Activated naive CD8-positive, alpha-beta T cell treated with anti-CD3 and anti-CD28 coated beads, Interleukin-2, amount 50 U/mL, for 24 hours (primary cell): ENCODE measurements at regions not wholly inside any gene's neighbourhood (a gene's known extent, or its start where the extent isn't known, plus 50 kb on each side); places are given as distances from the start of the nearest gene placed in this dataset.

Experiments used
- ATAC-seq: fragments of 150-1000 bp; cut with Tn5 transposase; one replicate; pipeline ENCODE4 v1.10.0; 2021
- DNase-seq: peaks from one replicate; pipeline ENCODE4 v3.0.0; 2021
- H3K27ac Mint-ChIP-seq: one replicate; pipeline ENCODE4 v1.8.0; 2021; ENCODE audit warnings: mild to moderate bottlenecking, mixed read lengths
- H3K27me3 Mint-ChIP-seq: one replicate; pipeline ENCODE4 v1.8.0; 2021; ENCODE audit warnings: mixed read lengths
- H3K36me3 Mint-ChIP-seq: one replicate; pipeline ENCODE4 v1.8.0; 2021; ENCODE audit warnings: low read depth, mixed read lengths
- H3K4me1 Mint-ChIP-seq: one replicate; pipeline ENCODE4 v1.8.0; 2021; ENCODE audit warnings: mixed read lengths
- H3K4me3 Mint-ChIP-seq: one replicate; pipeline ENCODE4 v1.8.0; 2021; ENCODE audit warnings: mild to moderate bottlenecking, moderate library complexity, mixed read lengths
- H3K9me3 Mint-ChIP-seq: one replicate; pipeline ENCODE4 v1.8.0; 2021; ENCODE audit warnings: mixed read lengths

- no peak overlapping the region for H3K27ac Mint-ChIP-seq
- no peaks in the 10 kb centered on the region for H3K4me1 Mint-ChIP-seq
These were observed 564.2 kb downstream of the TFAP2B start for GRCh38 chr6:51382847-51383246.

GRCh38 chr6:51384736-51385135 is 566.1 kb downstream of the TFAP2B start:
- Mint-ChIP-seq H3K27me3 (no peaks in the 10 kb centered on the region), H3K27ac (no peak overlapping the region), H3K36me3 (no peaks in the 10 kb centered on the region), H3K4me1 (no peaks in the 10 kb centered on the region), H3K9me3 (peaks cover 17% of the 10 kb centered on the region), H3K4me3 (no peak overlapping the region)
- no peak for ATAC-seq
- no peak for DNase-seq

More at GRCh38 chr6:51382847-51383246, 564.2 kb downstream of the TFAP2B start:
- DNase-seq, result no peak
- H3K36me3 Mint-ChIP-seq, result no peaks in the 10 kb centered on the region
- no peak for ATAC-seq
- H3K9me3 Mint-ChIP-seq, result peaks cover 21% of the 10 kb centered on the region
- no peaks in the 10 kb centered on the region for H3K27me3 Mint-ChIP-seq
- no peak overlapping the region for H3K4me3 Mint-ChIP-seq

DNA sequence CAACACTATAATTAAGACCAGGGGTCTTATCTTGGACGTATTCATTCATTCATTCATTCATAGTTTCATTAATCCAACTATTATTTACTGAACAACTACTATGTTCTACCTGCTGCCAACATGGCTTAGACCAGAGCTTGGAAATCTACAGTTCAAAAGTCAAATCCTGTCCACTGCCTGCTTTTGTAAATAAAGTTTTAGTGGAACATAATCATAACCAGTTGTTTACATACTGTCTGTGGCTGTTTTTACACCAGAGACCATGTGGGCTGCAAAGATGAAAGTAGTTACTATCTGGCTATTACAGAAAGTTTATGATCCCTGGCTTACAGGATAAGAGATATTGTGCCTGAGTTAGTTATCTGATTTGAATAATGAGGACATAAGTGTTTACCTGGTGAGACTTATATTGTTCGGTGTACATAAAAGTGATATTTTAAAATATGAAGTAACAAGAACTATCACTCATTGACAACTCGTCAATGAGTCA is 567.7 kb downstream of the TFAP2B start:
- H3K36me3 Mint-ChIP-seq, result no peaks in the 10 kb centered on the region
- no peak for ATAC-seq
- no peak for DNase-seq

GRCh38 chr6:51387907-51388306 is 569.2 kb downstream of the TFAP2B start:
- Mint-ChIP-seq H3K27ac (no peak overlapping the region), H3K9me3 (peaks cover 8% of the 10 kb centered on the region), H3K27me3 (no peaks in the 10 kb centered on the region), H3K4me1 (no peaks in the 10 kb centered on the region), H3K4me3 (no peak overlapping the region), H3K36me3 (no peaks in the 10 kb centered on the region)
- DNase-seq (no peak), ATAC-seq (no peak)

More for the DNA sequence above, 567.7 kb downstream of the TFAP2B start:
- Mint-ChIP-seq H3K4me3 (no peak overlapping the region), H3K27ac (no peak overlapping the region), H3K4me1 (no peaks in the 10 kb centered on the region), H3K9me3 (peaks cover 8% of the 10 kb centered on the region), H3K27me3 (no peaks in the 10 kb centered on the region)

DNA sequence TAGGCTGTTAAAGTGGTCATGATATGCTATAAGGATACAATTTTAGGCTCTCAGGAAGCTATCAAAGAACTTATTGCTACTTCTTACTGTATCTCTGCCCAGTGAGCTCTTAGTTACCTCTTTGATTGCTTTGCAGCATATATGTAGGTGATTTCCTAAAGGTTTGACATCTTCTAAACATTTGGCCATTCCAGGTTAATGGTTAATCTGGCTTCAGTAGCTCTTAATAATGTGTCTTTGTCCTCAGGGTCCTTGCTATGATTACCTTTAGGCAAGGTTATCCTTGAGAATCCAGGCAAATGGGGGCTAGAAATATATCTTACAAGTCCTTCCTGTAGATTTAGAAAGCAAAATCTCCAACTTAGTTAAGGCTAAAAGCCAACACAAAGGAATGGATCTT is 575.4 kb downstream of the TFAP2B start:
- Mint-ChIP-seq H3K27ac (no peak overlapping the region), H3K36me3 (no peaks in the 10 kb centered on the region), H3K4me1 (no peaks in the 10 kb centered on the region), H3K9me3 (no peaks in the 10 kb centered on the region), H3K27me3 (no peaks in the 10 kb centered on the region), H3K4me3 (no peak overlapping the region)
- DNase-seq (no peak), ATAC-seq (no peak)

DNA sequence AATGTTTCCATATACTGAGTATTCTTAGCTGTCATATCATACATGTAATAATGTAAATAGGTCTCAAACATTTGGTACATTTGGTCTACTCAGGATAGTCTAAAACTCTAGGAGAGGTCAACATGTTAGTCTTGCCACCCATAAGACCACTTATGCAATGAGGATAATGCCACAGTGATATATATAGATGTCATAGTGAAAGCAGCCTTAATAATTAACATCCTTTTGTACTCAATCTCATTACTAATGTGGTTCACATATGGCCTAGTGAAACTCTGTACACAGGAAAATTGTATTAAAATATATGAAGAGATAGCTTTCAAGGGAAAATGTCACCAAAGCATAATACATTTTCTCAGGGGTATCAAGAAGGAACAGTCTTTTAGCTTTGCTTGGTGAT is 577.9 kb downstream of the TFAP2B start:
- no peak overlapping the region for H3K4me3 Mint-ChIP-seq
- H3K27me3 Mint-ChIP-seq, result no peaks in the 10 kb centered on the region
- H3K4me1 Mint-ChIP-seq, result no peaks in the 10 kb centered on the region
- H3K9me3 Mint-ChIP-seq, result no peaks in the 10 kb centered on the region
- H3K27ac Mint-ChIP-seq, result no peak overlapping the region
- ATAC-seq (no peak), DNase-seq (no peak)
- H3K36me3 Mint-ChIP-seq, result no peaks in the 10 kb centered on the region

DNA sequence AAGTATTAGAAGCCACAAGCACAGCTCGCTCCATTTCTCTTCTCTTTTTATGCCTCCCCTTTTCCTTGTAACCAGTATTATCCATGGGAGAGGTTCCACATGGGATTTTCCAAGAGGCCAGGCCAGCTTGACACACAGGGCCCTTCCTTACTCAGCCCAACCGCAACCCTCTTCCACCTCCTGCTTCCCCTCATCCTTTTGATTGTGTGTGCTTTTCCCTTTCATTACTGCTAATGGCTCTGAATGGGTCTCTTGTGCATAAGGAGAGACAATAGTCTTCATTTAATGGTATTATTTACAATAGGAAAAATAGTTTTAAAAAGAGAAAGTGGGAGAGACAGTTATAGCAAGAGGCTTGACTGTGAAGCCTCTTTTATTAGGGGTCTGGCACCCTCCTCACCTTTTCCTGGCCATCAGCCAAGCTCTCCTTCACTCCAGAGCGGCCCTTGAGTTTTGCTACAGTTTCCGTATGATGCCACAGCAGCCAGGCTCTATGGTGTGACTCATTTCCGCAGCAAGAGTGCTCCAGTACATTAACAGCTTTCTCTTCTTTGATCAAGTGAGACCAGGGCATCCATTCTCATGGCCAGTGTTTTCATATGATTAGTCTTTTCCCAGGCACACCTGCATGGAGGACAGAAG is 579.5 kb downstream of the TFAP2B start:
- H3K9me3 Mint-ChIP-seq, result no peaks in the 10 kb centered on the region
- DNase-seq, result no peak
- no peaks in the 10 kb centered on the region for H3K36me3 Mint-ChIP-seq
- no peaks in the 10 kb centered on the region for H3K27me3 Mint-ChIP-seq
- H3K4me3 Mint-ChIP-seq, result no peak overlapping the region
- no peak overlapping the region for H3K27ac Mint-ChIP-seq
- H3K4me1 Mint-ChIP-seq, result no peaks in the 10 kb centered on the region
- no peak for ATAC-seq

GRCh38 chr6:51398793-51399192 is 580.1 kb downstream of the TFAP2B start:
- Mint-ChIP-seq H3K36me3 (no peaks in the 10 kb centered on the region), H3K4me1 (no peaks in the 10 kb centered on the region), H3K9me3 (no peaks in the 10 kb centered on the region), H3K27me3 (no peaks in the 10 kb centered on the region), H3K27ac (no peak overlapping the region), H3K4me3 (no peak overlapping the region)
- ATAC-seq (no peak), DNase-seq (no peak)

DNA sequence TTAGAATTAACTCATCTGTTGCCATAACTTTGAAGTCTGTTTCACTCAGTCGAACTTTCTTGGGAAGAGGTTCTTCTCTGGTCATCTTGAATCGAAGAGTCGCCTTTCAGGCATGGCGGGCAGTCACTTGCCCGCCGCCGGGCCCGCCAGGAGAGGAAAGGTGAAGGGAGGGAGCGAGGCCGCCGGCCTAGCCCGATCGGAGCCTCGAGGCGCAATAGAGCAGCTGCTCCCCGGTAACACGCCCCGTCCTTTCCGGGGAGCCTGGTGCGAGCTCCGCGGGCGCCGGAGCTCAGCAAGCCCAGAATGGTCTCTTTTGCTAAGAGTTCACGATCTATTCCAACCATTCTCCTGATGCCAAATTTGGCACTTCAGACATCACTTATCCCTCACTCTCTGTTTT is 591.8 kb downstream of the TFAP2B start:
- Mint-ChIP-seq H3K27me3 (no peaks in the 10 kb centered on the region), H3K27ac (no peak overlapping the region), H3K4me3 (no peak overlapping the region), H3K36me3 (no peaks in the 10 kb centered on the region), H3K4me1 (no peaks in the 10 kb centered on the region), H3K9me3 (no peaks in the 10 kb centered on the region)
- DNase-seq (no peak), ATAC-seq (no peak)

DNA sequence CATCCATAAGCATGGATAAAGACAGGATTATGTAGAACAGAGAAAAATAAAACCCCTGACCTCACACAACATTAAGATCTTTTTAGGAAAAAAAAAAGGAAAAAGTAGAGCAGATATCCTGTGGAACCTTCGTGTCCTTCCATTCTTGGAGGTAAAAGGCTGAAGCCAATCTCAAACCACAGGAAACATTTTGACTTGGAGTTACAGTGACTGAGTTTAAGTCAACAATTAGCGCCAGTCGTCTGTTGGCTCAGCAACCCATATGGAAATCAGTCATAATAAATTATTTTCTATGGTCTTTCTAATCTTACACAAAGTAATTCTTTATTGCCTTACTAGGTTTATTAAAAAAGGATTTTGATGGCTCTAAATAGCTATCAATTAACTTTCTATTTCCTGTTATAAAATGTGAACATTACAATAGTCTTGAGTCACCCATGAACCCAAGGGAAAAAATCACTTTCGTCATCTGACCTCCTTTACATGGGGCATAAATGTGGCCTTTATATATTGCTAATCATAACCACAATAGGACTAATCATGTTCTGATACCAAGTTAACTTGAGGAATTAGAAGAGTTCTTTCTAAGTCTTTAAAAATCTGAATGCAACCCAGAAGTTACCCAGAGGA is 592.9 kb downstream of the TFAP2B start:
- Mint-ChIP-seq H3K4me3 (no peak overlapping the region), H3K27me3 (no peaks in the 10 kb centered on the region), H3K27ac (no peak overlapping the region), H3K36me3 (no peaks in the 10 kb centered on the region), H3K4me1 (no peaks in the 10 kb centered on the region), H3K9me3 (no peaks in the 10 kb centered on the region)
- ATAC-seq (no peak), DNase-seq (no peak)

DNA sequence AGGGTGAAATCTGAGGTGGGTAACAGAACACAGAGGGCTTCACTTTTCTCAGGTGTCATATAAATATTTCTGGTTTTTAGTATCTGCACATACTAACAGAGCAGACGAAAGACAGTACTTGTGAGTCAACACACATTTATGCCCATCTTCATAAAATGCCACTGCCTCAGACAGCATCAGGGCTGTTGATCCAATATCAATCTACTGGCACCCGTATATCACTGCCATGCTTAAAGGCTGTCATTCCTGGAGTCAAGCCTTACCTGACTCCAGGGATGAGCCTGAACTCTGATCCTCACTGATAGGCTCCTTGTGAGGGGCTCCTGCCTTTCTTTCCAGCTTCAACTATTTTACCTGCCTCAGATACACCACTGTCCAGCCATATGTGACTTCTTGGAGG is 595.7 kb downstream of the TFAP2B start:
- Mint-ChIP-seq H3K27me3 (no peaks in the 10 kb centered on the region), H3K27ac (no peak overlapping the region), H3K9me3 (no peaks in the 10 kb centered on the region), H3K4me3 (no peak overlapping the region), H3K36me3 (no peaks in the 10 kb centered on the region), H3K4me1 (no peaks in the 10 kb centered on the region)
- no peak for ATAC-seq
- no peak for DNase-seq

DNA sequence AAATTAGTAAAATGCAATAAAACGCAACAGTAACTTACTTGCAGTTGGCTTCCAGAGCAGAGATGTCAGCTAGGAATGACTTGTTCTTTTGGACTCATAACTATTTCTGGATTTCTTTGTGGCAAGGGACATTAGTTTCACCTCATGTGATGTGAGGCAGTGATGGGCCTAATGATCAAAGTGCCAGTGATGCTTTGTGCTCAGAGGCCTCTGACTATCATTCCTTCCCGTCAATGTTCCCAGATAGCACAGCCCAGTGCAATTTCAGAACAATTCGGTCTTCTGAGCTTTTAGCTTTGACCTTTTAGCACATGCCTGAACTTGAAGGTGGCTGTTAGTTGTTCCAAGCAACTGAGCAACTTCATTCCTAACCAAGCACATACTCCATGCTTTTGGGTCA is 596.8 kb downstream of the TFAP2B start:
- Mint-ChIP-seq H3K27me3 (no peaks in the 10 kb centered on the region), H3K4me3 (no peak overlapping the region), H3K4me1 (no peaks in the 10 kb centered on the region), H3K27ac (no peak overlapping the region), H3K36me3 (no peaks in the 10 kb centered on the region), H3K9me3 (no peaks in the 10 kb centered on the region)
- DNase-seq (no peak), ATAC-seq (no peak)

- Mint-ChIP-seq H3K36me3 (no peaks in the 10 kb centered on the region), H3K27ac (no peak overlapping the region), H3K27me3 (no peaks in the 10 kb centered on the region), H3K9me3 (no peaks in the 10 kb centered on the region), H3K4me3 (no peak overlapping the region), H3K4me1 (no peaks in the 10 kb centered on the region)
- ATAC-seq, result no peak
- DNase-seq, result no peak
These were observed 610.5 kb downstream of the TFAP2B start for GRCh38 chr6:51429017-51429712.

DNA sequence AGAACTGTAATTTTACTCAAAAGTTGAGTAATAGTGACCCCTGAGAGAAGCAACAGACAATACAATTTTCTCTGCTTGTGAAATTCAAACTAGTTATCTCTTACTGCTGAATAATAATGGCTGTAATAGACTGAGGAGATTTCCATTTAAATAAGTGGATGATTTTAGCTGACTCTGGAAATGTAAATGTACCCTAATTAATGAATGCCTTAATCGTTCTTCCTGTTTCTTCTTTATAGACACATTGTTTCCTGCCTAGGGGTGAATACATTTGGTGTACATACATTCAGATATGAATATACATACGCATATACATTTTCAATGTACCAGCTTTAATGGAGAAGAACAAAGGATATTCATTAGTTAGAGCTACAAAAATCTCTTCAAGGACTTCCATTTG is 611.9 kb downstream of the TFAP2B start:
- Mint-ChIP-seq H3K27ac (no peak overlapping the region), H3K4me1 (no peaks in the 10 kb centered on the region)

DNA sequence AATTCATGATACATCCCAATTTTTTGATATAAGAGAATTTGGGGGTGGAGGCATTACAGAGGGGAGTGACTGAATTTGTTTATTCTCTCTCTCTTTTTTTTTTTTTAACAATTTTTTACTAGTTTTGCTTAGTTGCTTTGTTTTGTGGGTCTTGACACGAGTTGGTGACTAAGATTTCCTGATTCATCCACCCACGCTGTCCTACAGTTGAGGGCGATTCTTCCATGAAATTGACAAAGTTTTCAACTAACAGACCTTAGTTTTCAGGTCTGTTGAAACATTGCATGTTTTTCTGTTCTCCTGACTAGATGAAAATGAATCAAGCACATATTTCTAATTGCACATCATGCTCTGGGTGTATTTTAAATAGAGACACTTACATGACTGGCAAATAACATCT is 613.8 kb downstream of the TFAP2B start:
- Mint-ChIP-seq H3K27ac (no peak overlapping the region), H3K36me3 (no peaks in the 10 kb centered on the region), H3K4me3 (no peak overlapping the region), H3K9me3 (no peaks in the 10 kb centered on the region), H3K27me3 (no peaks in the 10 kb centered on the region), H3K4me1 (no peaks in the 10 kb centered on the region)
- ATAC-seq (no peak), DNase-seq (no peak)

More for the DNA sequence above, 611.9 kb downstream of the TFAP2B start:
- no peak for ATAC-seq
- Mint-ChIP-seq H3K4me3 (no peak overlapping the region), H3K36me3 (no peaks in the 10 kb centered on the region), H3K27me3 (no peaks in the 10 kb centered on the region), H3K9me3 (no peaks in the 10 kb centered on the region)
- no peak for DNase-seq
